Stimulated activated naive CD8-positive, alpha-beta T cell treated with anti-CD3 and anti-CD28 coated beads, Interleukin-15, amount 100 ng/mL, for 72 hours (primary cell): ENCODE measurements at regions not wholly inside any gene's neighbourhood (a gene's known extent, or its start where the extent isn't known, plus 50 kb on each side); places are given as distances from the start of the nearest gene placed in this dataset.
"Not testable (repeated sequence)": the region's sequence is repeated elsewhere in the genome, so short reads cannot be mapped to it uniquely, and the experiment has no call there.

Experiments
- ATAC-seq: fragments of 150-1000 bp; cut with Tn5 transposase; 2 replicates; pipeline ENCODE4 v1.10.0; 2021; ENCODE audit warnings: mild to moderate bottlenecking, moderate library complexity
- DNase-seq, 2 donors: peaks; one replicate each; pipeline ENCODE4 v3.0.0; 2021 to 2022
- H3K27ac Mint-ChIP-seq, 2 donors: one replicate each; pipeline ENCODE4 v1.8.0; 2022; ENCODE audit warnings: mild to moderate bottlenecking in 2 of 2, mixed read lengths in 2 of 2, moderate library complexity in 2 of 2
- H3K27me3 Mint-ChIP-seq: one replicate; pipeline ENCODE4 v1.8.0; 2022; ENCODE audit warnings: mixed read lengths
- H3K4me1 Mint-ChIP-seq: one replicate; pipeline ENCODE4 v1.8.0; 2022; ENCODE audit warnings: mild to moderate bottlenecking, mixed read lengths
- H3K4me3 Mint-ChIP-seq, 2 donors: one replicate each; pipeline ENCODE4 v1.8.0; 2022; ENCODE audit warnings: mild to moderate bottlenecking in 2 of 2, mixed read lengths in 2 of 2, moderate library complexity in 1 of 2
- H3K9me3 Mint-ChIP-seq, 2 donors: one replicate each; pipeline ENCODE4 v1.8.0; 2022; ENCODE audit warnings: mixed read lengths in 2 of 2

- Mint-ChIP-seq H3K27ac (no peak overlapping the region), H3K4me1 (no peaks in the 10 kb centered on the region), H3K4me3 (no peak overlapping the region), H3K27me3 (peaks cover 21% of the 10 kb centered on the region), H3K9me3 (peaks cover 19% of the 10 kb centered on the region in 2 donors)
- DNase-seq (no peak), ATAC-seq (no peak)
Measured at GRCh38 chr14:101669629-101670028, 91.9 kb upstream of the PPP2R5C start.

GRCh38 chr14:101673873-101674272, 87.6 kb upstream of the PPP2R5C start:
- DNase-seq (no peak), ATAC-seq (no peak)
- no peaks in the 10 kb centered on the region for H3K27me3 Mint-ChIP-seq
- H3K27ac Mint-ChIP-seq: no peak overlapping the region
- H3K4me3 Mint-ChIP-seq: no peak overlapping the region
- peaks cover 19% of the 10 kb centered on the region in 2 donors for H3K9me3 Mint-ChIP-seq
- H3K4me1 Mint-ChIP-seq: no peaks in the 10 kb centered on the region

GRCh38 chr14:101675835-101676234, 85.7 kb upstream of the PPP2R5C start:
- ATAC-seq, H3K9me3 Mint-ChIP-seq, H3K4me1 Mint-ChIP-seq, DNase-seq, H3K27ac Mint-ChIP-seq, H3K4me3 Mint-ChIP-seq, H3K27me3 Mint-ChIP-seq: not testable (repeated sequence)

GRCh38 chr14:101677912-101678327, 83.6 kb upstream of the PPP2R5C start:
- H3K4me3 Mint-ChIP-seq, H3K4me1 Mint-ChIP-seq, H3K27me3 Mint-ChIP-seq, ATAC-seq, H3K9me3 Mint-ChIP-seq, DNase-seq: not testable (repeated sequence)
- H3K27ac Mint-ChIP-seq: peak overlapping the region in 1 of 2 donors; percentile 21

GRCh38 chr14:101681795-101682194, 79.7 kb upstream of the PPP2R5C start:
- no peak overlapping the region for H3K4me3 Mint-ChIP-seq
- H3K27me3 Mint-ChIP-seq: peaks cover 32% of the 10 kb centered on the region
- no peaks in the 10 kb centered on the region for H3K4me1 Mint-ChIP-seq
- DNase-seq: no peak
- no peak overlapping the region for H3K27ac Mint-ChIP-seq
- H3K9me3 Mint-ChIP-seq: no peaks in the 10 kb centered on the region
- ATAC-seq: no peak

GRCh38 chr14:101683365-101683764, 78.1 kb upstream of the PPP2R5C start:
- ATAC-seq (no peak), DNase-seq (no peak)
- H3K27ac Mint-ChIP-seq: no peak overlapping the region
- no peaks in the 10 kb centered on the region for H3K9me3 Mint-ChIP-seq
- H3K27me3 Mint-ChIP-seq: peaks cover 32% of the 10 kb centered on the region
- no peak overlapping the region for H3K4me3 Mint-ChIP-seq
- no peaks in the 10 kb centered on the region for H3K4me1 Mint-ChIP-seq

- Mint-ChIP-seq H3K4me3 (no peak overlapping the region), H3K4me1 (no peaks in the 10 kb centered on the region), H3K9me3 (no peaks in the 10 kb centered on the region), H3K27ac (peak overlapping the region in 1 of 2 donors; percentile 40), H3K27me3 (peaks cover 26% of the 10 kb centered on the region)
- no peak for ATAC-seq
- no peak for DNase-seq
Measured at GRCh38 chr14:101687756-101688546, 73.6 kb upstream of the PPP2R5C start.

GRCh38 chr14:101689039-101689501, 72.4 kb upstream of the PPP2R5C start:
- Mint-ChIP-seq H3K27me3 (peaks cover 19% of the 10 kb centered on the region), H3K9me3 (no peaks in the 10 kb centered on the region), H3K27ac (no peak overlapping the region), H3K4me1 (no peaks in the 10 kb centered on the region), H3K4me3 (no peak overlapping the region)
- DNase-seq: no peak
- ATAC-seq: no peak

GRCh38 chr14:101689966-101690365, 71.5 kb upstream of the PPP2R5C start:
- not testable (repeated sequence) for H3K9me3 Mint-ChIP-seq, H3K4me1 Mint-ChIP-seq, ATAC-seq, H3K4me3 Mint-ChIP-seq, DNase-seq, H3K27ac Mint-ChIP-seq
- H3K27me3 Mint-ChIP-seq: peaks cover 11% of the 10 kb centered on the region

GRCh38 chr14:101695659-101696058, 65.8 kb upstream of the PPP2R5C start:
- no peak for DNase-seq
- Mint-ChIP-seq H3K27me3 (peaks cover 15% of the 10 kb centered on the region), H3K4me3 (no peak overlapping the region), H3K4me1 (no peaks in the 10 kb centered on the region), H3K27ac (no peak overlapping the region), H3K9me3 (peaks cover 13 to 15% of the 10 kb centered on the region in 2 donors)
- no peak for ATAC-seq

- ATAC-seq (peak; percentile 28), DNase-seq (no peak)
- H3K4me1 Mint-ChIP-seq: peaks cover 37% of the 10 kb centered on the region
- no peak overlapping the region for H3K4me3 Mint-ChIP-seq
- no peaks in the 10 kb centered on the region for H3K9me3 Mint-ChIP-seq
- H3K27me3 Mint-ChIP-seq: peaks cover 7% of the 10 kb centered on the region
- no peak overlapping the region for H3K27ac Mint-ChIP-seq
Measured at GRCh38 chr14:101704140-101704539, 57.4 kb upstream of the PPP2R5C start.

- Mint-ChIP-seq H3K27ac (peak overlapping the region; percentile 94 to 95), H3K4me1 (peaks cover 50% of the 10 kb centered on the region), H3K9me3 (no peaks in the 10 kb centered on the region), H3K4me3 (peak overlapping the region; percentile 65 to 76), H3K27me3 (peaks cover 7% of the 10 kb centered on the region)
- DNase-seq (peak; percentile 65 to 66), ATAC-seq (peak; percentile 71)
Measured at GRCh38 chr14:101705733-101706508, 55.6 kb upstream of the PPP2R5C start.

- no peaks in the 10 kb centered on the region for H3K9me3 Mint-ChIP-seq
- peaks cover 56% of the 10 kb centered on the region for H3K4me1 Mint-ChIP-seq
- H3K4me3 Mint-ChIP-seq: peak overlapping the region; percentile 39 to 67
- H3K27me3 Mint-ChIP-seq: peaks cover 7% of the 10 kb centered on the region
- peak in 1 of 2 donors; percentile 30 for DNase-seq
- peak; percentile 1 for ATAC-seq
- peak overlapping the region; percentile 66 to 84 for H3K27ac Mint-ChIP-seq
Measured at GRCh38 chr14:101706509-101707067, 54.9 kb upstream of the PPP2R5C start.

- H3K4me1 Mint-ChIP-seq: peaks cover 56% of the 10 kb centered on the region
Measured at GRCh38 chr14:101707068-101707842, 54.3 kb upstream of the PPP2R5C start.

More at GRCh38 chr14:101707068-101707842, 54.3 kb upstream of the PPP2R5C start:
- no peaks in the 10 kb centered on the region for H3K9me3 Mint-ChIP-seq
- ATAC-seq (peak; percentile 70), DNase-seq (peak; percentile 69 to 72)
- H3K4me3 Mint-ChIP-seq: peak overlapping the region; percentile 39 to 67
- H3K27me3 Mint-ChIP-seq: peaks cover 5% of the 10 kb centered on the region
- H3K27ac Mint-ChIP-seq: peak overlapping the region; percentile 35 to 66
